ENCODE measurements at regions not wholly inside any gene's neighbourhood (a gene's known extent, or its start where the extent isn't known, plus 50 kb on each side); places are given as distances from the start of the nearest gene placed in this dataset.

GRCh38 chr1:214187933-214188332 is 93.0 kb upstream of the SMYD2 start (continued):
- TF ChIP-seq PAX8 (IDR thresholded peaks at IDR 0.05), result no peak
- no peak for TF ChIP-seq CEBPZ (IDR thresholded peaks at IDR 0.05; ENCODE audit: low read depth, low read length)
- TF ChIP-seq RB1 (IDR thresholded peaks at IDR 0.05; ENCODE audit: borderline replicate concordance), result no peak
- TF ChIP-seq ATF7 (IDR thresholded peaks at IDR 0.05; ENCODE audit: low read depth), result no peak
- TF ChIP-seq, protein P1, sequence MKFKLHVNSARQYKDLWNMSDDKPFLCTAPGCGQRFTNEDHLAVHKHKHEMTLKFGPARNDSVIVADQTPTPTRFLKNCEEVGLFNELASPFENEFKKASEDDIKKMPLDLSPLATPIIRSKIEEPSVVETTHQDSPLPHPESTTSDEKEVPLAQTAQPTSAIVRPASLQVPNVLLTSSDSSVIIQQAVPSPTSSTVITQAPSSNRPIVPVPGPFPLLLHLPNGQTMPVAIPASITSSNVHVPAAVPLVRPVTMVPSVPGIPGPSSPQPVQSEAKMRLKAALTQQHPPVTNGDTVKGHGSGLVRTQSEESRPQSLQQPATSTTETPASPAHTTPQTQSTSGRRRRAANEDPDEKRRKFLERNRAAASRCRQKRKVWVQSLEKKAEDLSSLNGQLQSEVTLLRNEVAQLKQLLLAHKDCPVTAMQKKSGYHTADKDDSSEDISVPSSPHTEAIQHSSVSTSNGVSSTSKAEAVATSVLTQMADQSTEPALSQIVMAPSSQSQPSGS (IDR thresholded peaks at IDR 0.05; ENCODE audit: low read length), result no peak
- no peak for TF ChIP-seq BCL11A (IDR thresholded peaks at IDR 0.05; ENCODE audit: low read depth, low read length)
- no peak for TF ChIP-seq CREM (IDR thresholded peaks at IDR 0.05; ENCODE audit: low read depth)
- no peak for TF ChIP-seq MTA2 (IDR thresholded peaks at IDR 0.05; ENCODE audit: low read depth)
- TF ChIP-seq CREB1 (IDR thresholded peaks at IDR 0.05; ENCODE audit: low read depth), result no peak

GRCh38 chr1:214188835-214189234 is 92.1 kb upstream of the SMYD2 start:
- intact Hi-C loops (cut with micrococcal nuclease; ENCODE audit: unreplicated experiment), result no loop called here
- H3K27me3 ChIP-seq (replicated peaks in 1 of 2; ENCODE audit: control insufficient read depth in 2 of 2, insufficient read depth in 2 of 2, low read length in 1 of 2), result peaks cover 0 to 9% of the 10 kb centered on the region in 2 experiments; a peak in 1 of 4 replicates
- no peak for FAIRE-seq
- no peak for TF ChIP-seq ASH2L (IDR thresholded peaks at IDR 0.05; ENCODE audit: borderline replicate concordance, low read depth)
- TF ChIP-seq NR2F1 (conservative IDR thresholded peaks at IDR 0.05), result no peak
- TF ChIP-seq LARP7 (IDR thresholded peaks at IDR 0.05), result no peak
- TF ChIP-seq, protein P2, sequence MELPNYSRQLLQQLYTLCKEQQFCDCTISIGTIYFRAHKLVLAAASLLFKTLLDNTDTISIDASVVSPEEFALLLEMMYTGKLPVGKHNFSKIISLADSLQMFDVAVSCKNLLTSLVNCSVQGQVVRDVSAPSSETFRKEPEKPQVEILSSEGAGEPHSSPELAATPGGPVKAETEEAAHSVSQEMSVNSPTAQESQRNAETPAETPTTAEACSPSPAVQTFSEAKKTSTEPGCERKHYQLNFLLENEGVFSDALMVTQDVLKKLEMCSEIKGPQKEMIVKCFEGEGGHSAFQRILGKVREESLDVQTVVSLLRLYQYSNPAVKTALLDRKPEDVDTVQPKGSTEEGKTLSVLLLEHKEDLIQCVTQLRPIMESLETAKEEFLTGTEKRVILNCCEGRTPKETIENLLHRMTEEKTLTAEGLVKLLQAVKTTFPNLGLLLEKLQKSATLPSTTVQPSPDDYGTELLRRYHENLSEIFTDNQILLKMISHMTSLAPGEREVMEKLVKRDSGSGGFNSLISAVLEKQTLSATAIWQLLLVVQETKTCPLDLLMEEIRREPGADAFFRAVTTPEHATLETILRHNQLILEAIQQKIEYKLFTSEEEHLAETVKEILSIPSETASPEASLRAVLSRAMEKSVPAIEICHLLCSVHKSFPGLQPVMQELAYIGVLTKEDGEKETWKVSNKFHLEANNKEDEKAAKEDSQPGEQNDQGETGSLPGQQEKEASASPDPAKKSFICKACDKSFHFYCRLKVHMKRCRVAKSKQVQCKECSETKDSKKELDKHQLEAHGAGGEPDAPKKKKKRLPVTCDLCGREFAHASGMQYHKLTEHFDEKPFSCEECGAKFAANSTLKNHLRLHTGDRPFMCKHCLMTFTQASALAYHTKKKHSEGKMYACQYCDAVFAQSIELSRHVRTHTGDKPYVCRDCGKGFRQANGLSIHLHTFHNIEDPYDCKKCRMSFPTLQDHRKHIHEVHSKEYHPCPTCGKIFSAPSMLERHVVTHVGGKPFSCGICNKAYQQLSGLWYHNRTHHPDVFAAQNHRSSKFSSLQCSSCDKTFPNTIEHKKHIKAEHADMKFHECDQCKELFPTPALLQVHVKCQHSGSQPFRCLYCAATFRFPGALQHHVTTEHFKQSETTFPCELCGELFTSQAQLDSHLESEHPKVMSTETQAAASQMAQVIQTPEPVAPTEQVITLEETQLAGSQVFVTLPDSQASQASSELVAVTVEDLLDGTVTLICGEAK (IDR thresholded peaks at IDR 0.05; ENCODE audit: borderline replicate concordance), result no peak
- TF ChIP-seq MAX (IDR thresholded peaks at IDR 0.05; ENCODE audit: low read depth, low read length), result no peak
- no peak for TF ChIP-seq POU2F2 (IDR thresholded peaks at IDR 0.05; ENCODE audit: borderline replicate concordance, low read depth, low read length)
- TF ChIP-seq FOXK2 (IDR thresholded peaks at IDR 0.05), result no peak
- no peak for TF ChIP-seq IRF4 (IDR thresholded peaks at IDR 0.05; ENCODE audit: low read depth, low read length)
- no peak for TF ChIP-seq PML (IDR thresholded peaks at IDR 0.05; ENCODE audit: low read length)

More at GRCh38 chr1:214188835-214189234, 92.1 kb upstream of the SMYD2 start:
- H3K36me3 ChIP-seq (ENCODE audit: control insufficient read depth in 2 of 2, insufficient read depth in 2 of 2, low read length in 1 of 2), result no peaks in the 10 kb centered on the region
- no peak for DNase-seq (ENCODE audit: low read depth, low spot score)
- H3K27ac ChIP-seq (ENCODE audit: control insufficient read depth, insufficient read depth), result no peak overlapping the region
- H4K20me1 ChIP-seq (ENCODE audit: control insufficient read depth, insufficient read depth), result no peaks in the 10 kb centered on the region
- POLR2A ChIA-PET, result no interaction called here
- SMC1A ChIA-PET (ENCODE audit: uncharacterized antibody, unreplicated experiment), result interaction anchor here (0.7 to 1.0 kb wide), 2 partner anchors 10 to 912 kb away, joined by 3 read pairs; no protein-coding TSS in a partner anchor
- no peaks in the 10 kb centered on the region for H3K79me2 ChIP-seq (ENCODE audit: control insufficient read depth, insufficient read depth, low read length)
- 2% methylated on average over 2 of the region's 2 CpGs for WGBS (ENCODE audit: insufficient coverage, insufficient replicate concordance, low lambda C conversion rate, missing lambda C conversion rate)
- no peaks in the 10 kb centered on the region; the same call in 2 of the 3 replicates for H3K9me3 ChIP-seq (replicated peaks; ENCODE audit: control insufficient read depth, insufficient read depth, low read length)
- BruUV-seq (replicated peaks), result no TSS peak
- no peak overlapping the region for H3K4me2 ChIP-seq (ENCODE audit: control insufficient read depth, insufficient read depth)
- no peak for ATAC-seq
- H3K4me3 ChIP-seq, result no peak overlapping the region
- no peaks in the 10 kb centered on the region for H3K4me1 ChIP-seq (ENCODE audit: control insufficient read depth, insufficient read depth, low read length)
- no peak overlapping the region for H3K9ac ChIP-seq (ENCODE audit: control insufficient read depth, insufficient read depth, low read length)
- H2AFZ ChIP-seq (ENCODE audit: control insufficient read depth, low read depth, low read length), result no peak overlapping the region
- RAD21 ChIA-PET (ENCODE audit: unreplicated experiment), result no interaction called here
- in situ Hi-C loops (cut with MboI), result no loop called here
- CTCF ChIA-PET, result interaction anchor here (1.3 kb wide), 1 partner anchor 8 kb away, joined by 3 read pairs; no protein-coding TSS in a partner anchor

Measured in GM12878 (cell line).